Hepatic stellate cell (primary cell): ENCODE measurements at regions not wholly inside any gene's neighbourhood (a gene's known extent, or its start where the extent isn't known, plus 50 kb on each side); places are given as distances from the start of the nearest gene placed in this dataset.

Experiments used
- DNase-seq: peaks from one replicate; pipeline ENCODE4 v3.0.0; 2011; ENCODE audit warnings: low spot score

GRCh38 chr1:238900334-238900865 is 486.0 kb upstream of the CHRM3 start:
- no peak for DNase-seq

DNA sequence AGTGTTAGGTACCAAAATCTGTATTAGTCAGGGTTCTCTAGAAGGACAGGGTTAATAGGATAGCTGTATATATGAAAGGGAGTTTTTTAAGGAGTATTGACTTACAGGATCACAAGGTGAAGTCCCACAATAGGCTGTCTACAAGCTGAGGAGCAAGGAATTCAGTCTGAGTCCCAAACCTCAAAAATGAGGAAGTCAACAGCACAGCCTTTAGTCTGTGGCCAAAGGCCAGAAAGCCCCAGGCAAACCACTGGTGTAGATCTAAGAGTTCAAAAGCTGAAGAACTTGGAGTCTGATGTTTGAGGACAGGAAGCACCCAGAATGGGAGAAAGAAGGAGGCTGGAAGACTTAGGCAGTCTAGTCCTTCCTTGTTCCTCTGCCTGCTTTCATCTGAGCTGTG is 487.5 kb upstream of the CHRM3 start:
- DNase-seq = no peak

DNA sequence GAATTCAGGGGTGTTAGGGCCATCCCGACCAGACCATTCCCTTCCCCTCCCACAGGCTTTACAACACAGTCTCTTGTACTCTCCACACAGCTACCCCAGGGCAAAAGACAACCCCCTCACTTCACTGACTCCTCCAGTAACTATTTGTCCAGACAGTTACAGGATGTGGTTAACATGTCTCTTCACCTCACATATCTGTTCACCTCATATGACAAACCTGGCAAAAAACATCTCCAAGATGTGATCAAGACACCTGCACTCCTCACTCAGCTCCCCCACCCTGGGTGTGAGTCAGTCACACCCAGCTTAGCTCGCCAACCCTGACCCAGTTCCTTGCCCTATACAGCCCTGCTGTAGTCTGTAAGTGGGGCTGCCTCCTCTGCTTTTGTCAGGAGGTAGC is 490.5 kb upstream of the CHRM3 start:
- no peak for DNase-seq

- no peak for DNase-seq
Observed at GRCh38 chr1:238892612-238893011, 493.8 kb upstream of the CHRM3 start.

GRCh38 chr1:238861342-238862066 is 524.9 kb upstream of the CHRM3 start:
- DNase-seq = no peak

DNA sequence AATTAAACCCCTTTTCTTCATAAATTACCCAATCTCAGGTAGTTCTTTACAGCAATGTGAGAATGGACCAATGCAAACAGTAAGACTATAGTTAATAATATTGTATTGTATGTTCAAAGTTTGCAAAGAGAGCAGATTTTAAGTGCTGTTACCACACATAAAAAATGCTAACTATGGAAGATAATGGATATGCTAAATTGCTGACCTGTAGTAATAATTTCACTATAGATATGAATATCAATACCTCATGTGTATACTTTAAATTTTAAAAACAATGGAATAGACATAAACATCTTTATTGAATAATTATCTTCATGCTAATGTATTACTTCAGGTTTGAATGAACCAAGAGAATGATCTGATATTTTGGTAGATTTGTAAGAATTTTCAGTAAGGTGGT is 552.4 kb upstream of the CHRM3 start:
- no peak for DNase-seq

DNA sequence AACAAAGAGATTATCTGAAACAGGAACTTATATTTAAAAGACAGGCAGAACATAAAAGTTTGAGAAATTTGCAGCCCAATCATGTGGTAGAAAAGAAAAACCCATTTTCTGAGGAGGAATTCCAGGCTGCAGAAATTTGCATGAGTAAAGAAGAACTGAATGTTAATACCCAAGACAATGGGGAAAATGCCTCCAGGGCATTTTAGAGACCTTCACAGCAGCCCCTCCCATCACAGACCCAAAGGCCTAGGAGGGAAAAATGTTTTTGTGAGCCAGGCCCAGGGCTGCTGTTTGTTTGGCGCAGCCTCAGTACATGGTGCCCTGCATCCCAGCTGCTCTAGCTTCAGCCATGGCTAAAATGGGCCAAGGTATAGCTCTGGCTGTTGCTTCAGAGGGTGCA is 554.3 kb upstream of the CHRM3 start:
- DNase-seq = no peak

DNA sequence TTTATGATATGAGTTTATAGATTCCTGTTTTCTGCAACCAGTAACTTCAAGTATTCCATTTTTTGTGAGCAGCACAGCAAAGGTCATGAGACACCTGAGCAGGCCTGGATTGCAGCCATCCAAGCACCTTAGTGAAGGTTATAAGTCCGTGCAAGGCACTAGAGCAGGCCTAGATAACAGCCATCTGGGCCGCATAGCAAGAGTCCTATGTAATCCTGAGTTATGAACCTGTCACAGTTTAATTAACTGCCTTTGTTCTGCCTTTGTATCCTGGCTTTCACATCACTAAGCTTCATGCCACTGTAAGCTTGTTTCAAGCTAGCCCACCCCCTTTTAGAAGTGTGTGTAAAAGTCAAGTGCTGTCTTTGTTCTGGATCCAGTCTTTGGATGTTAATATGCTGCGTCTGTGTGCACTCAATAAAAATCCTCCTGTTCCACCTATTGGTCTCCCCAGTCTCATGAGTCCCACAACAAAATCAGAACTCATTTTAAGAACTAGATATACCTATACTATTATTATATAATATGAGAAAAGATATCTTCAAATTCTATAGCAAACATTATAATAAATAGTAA is 556.2 kb upstream of the CHRM3 start:
- no peak for DNase-seq

GRCh38 chr1:238826891-238827290 is 559.5 kb upstream of the CHRM3 start:
- DNase-seq = no peak

DNA sequence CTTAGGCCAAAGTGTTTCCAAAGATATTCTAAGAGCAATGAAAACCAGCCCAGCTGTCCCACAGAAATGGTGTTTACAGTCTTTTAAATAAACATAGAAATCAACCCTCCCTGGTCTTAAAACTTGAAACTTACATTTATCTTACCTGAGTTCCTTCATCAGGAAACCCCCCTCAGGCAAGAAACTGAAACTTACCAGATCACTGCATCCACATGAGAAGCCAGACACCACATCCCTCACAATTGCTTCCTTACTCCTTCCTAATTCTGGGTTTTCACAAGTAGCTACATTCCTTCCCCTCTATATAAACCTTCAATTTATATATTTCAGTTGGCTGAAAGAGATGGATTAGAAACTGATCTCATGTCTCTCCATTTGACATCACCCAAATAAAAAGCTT is 563.0 kb upstream of the CHRM3 start:
- DNase-seq = no peak

DNA sequence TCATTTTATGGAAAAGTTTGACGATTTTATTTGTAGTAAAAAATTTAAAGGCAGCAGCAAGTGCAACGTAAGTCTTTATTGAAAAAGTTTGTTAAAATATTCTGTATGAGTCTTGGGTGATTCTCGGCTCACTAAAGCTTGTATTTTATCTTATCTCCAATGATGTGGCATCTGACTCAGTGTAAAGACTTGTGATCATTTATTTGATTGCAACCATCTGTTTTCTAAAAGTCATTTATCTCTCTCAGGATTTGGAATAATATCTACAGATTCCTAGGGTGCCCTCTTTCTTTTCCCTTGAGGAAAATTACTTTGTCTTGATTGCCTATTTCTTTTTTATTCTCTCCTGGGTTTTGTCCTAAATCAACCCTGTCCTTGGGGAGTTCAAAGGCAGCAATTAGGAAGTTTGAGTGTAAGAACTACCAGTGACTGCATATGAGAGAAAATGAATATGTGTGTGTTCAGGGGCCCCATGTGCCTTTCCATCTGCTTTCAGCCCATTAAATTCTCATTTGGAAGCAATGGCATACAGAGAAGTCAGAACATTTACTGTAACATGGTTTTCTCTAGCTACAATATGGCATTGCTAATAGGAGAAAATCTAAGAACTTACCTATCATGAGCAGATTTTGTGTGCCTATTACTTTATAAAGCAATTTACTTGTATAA is 575.0 kb upstream of the CHRM3 start:
- DNase-seq = no peak

- DNase-seq = no peak
Observed at GRCh38 chr1:238790882-238791281, 595.5 kb upstream of the CHRM3 start.

GRCh38 chr1:238789916-238790667 is 596.3 kb upstream of the CHRM3 start:
- DNase-seq = no peak

- DNase-seq = no peak
Observed at GRCh38 chr1:238787471-238787870, 598.9 kb upstream of the CHRM3 start.

- no peak for DNase-seq
Observed at GRCh38 chr1:238783633-238784032, 602.7 kb upstream of the CHRM3 start.

DNA sequence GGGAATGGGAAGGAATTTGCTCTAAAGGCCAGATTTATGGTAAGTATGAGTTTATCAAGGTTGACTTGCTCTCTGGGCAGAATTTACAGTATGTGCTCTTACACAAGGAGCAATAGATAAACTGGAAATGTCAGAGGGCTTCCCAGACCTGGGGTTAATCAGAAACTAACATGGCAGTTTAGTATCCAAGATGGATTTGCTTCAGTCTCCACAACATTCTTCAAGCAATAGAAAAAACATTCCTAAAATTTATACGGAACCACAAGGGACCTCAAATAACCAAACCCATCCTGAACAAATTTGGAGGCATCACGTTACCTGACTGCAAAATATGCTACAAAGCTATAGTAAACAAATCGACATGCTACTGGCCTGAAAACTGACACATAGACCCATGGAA is 606.7 kb upstream of the CHRM3 start:
- no peak for DNase-seq

- no peak for DNase-seq
Observed at GRCh38 chr1:238778113-238778512, 608.3 kb upstream of the CHRM3 start.

DNA sequence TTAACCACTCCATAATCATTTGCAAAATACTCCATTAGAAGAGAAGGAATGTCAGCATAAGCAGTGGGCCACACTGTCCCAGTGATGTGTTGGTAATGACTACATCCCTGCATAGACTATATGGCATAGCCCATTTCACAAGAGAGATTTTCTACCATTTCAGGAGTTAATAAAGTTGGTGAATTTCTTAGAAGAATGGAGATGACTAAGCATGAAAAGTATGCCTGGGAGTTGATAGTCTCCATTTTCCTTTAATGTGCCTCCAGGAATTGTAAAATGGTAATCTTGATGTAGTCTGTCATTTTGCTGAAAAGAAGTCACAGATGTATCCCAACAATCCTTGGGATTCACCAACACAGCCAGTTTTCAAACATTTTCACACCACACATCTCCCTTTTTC is 608.8 kb upstream of the CHRM3 start:
- DNase-seq = no peak

DNA sequence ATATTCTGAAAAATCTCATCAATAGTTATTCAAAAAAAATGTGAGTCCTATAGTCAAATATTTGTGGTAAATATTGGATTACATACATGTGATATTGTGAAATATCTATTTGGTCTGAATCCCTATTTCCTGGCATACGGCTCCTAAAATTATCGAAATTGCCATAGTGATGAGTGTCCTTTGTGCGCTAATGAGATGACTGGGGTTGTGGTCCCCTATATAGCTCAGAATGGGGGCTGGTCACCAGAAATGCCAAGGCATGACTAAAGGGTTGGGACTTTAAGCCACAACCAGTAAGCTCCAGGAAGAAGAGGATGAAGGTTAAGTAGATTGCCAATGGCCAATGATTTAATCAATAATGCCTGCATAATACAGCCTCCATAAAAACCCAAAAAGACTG is 610.2 kb upstream of the CHRM3 start:
- DNase-seq = no peak

- DNase-seq = no peak
Observed at GRCh38 chr1:238772322-238772721, 614.0 kb upstream of the CHRM3 start.

- no peak for DNase-seq
Observed at GRCh38 chr1:238767321-238767720, 619.0 kb upstream of the CHRM3 start.

- DNase-seq = no peak
Observed at GRCh38 chr1:238764779-238765178, 621.6 kb upstream of the CHRM3 start.

DNA sequence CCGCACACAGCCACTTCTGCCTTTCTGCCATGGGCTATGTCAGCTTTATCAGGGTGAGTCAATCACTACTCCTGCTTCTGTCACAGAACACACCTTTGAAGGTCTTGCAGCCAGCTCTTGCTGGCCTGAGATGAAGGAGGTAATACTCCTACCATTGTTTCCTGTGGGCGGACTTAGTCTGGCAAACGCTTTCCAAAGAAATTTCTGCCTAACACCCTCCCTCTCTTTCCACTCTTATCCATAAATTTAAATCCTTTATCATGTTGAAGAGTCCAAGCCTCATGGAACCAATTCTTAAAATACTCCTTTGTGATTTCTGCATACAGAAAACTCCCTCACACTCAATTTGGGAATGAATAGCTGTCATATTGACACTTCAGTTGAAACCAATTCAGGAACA is 633.1 kb upstream of the CHRM3 start:
- no peak for DNase-seq
